ENCODE measurements at regions not wholly inside any gene's neighbourhood (a gene's known extent, or its start where the extent isn't known, plus 50 kb on each side); places are given as distances from the start of the nearest gene placed in this dataset.
A peak's percentile ranks its signal among the peaks of the same experiment; 100 is the strongest.

DNA sequence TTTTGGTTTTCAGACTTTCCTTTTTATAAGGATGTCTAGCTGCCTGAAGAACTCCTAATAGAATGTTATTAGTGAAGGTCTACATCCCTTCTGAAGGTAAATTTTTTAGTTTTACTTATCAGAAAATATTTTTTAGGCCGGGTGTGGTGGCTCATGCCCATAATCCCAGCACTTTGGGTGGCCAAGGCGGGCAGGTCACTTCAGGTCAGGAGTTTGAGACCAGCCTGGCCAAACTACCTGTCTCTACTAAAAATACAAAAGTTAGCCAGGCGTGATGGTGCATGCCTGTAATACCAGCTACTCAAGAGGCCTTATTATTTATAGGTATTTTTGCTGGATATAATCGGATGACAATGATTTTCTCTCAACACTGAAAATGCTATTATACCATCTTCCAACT, 181.9 kb upstream of the KCNK2 start:
- TF ChIP-seq, protein P1, sequence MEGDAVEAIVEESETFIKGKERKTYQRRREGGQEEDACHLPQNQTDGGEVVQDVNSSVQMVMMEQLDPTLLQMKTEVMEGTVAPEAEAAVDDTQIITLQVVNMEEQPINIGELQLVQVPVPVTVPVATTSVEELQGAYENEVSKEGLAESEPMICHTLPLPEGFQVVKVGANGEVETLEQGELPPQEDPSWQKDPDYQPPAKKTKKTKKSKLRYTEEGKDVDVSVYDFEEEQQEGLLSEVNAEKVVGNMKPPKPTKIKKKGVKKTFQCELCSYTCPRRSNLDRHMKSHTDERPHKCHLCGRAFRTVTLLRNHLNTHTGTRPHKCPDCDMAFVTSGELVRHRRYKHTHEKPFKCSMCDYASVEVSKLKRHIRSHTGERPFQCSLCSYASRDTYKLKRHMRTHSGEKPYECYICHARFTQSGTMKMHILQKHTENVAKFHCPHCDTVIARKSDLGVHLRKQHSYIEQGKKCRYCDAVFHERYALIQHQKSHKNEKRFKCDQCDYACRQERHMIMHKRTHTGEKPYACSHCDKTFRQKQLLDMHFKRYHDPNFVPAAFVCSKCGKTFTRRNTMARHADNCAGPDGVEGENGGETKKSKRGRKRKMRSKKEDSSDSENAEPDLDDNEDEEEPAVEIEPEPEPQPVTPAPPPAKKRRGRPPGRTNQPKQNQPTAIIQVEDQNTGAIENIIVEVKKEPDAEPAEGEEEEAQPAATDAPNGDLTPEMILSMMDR (IDR thresholded peaks at IDR 0.05; ENCODE audit: insufficient read depth, low read length, missing control alignments), result no peak
- ChIA-PET POLR2A (no interaction called here), CTCF (no interaction called here)
- no peak for DNase-seq (ENCODE audit: low read depth, low spot score)
- no peak overlapping the region for H3K4me3 ChIP-seq (ENCODE audit: low read depth, low read length)

DNA sequence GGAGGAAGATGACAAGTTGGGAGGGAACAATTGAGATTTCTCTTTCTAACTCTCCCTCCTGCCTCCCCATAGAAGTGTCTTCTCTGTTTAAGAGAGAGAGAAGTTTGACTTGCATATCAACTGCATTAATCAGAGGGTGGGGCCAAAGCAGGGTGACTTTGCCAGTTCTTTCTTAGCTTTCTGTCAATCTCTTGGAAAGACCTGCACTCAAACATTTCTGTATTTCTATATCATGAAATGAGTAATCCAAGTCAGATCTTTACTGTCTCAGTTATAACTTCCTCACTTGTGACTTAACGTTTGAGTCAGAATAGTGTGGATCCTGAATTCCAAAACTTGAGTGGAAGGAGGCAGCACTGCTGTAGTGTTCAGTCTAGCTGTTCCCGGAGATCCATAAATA, 180.8 kb upstream of the KCNK2 start:
- ChIA-PET POLR2A (interaction anchor here (0.9 kb wide), 1 partner anchor 56 kb away, joined by 4 read pairs; no protein-coding TSS in a partner anchor), CTCF (interaction anchor here (0.8 kb wide), 1 partner anchor 244 kb away, joined by 3 read pairs; no protein-coding TSS in a partner anchor)
- no peak overlapping the region for H3K4me3 ChIP-seq (ENCODE audit: low read depth, low read length)
- TF ChIP-seq, protein P1 (IDR thresholded peaks at IDR 0.05; ENCODE audit: insufficient read depth, low read length, missing control alignments), result no peak
- peak; percentile 10 for DNase-seq (ENCODE audit: low read depth, low spot score)

DNA sequence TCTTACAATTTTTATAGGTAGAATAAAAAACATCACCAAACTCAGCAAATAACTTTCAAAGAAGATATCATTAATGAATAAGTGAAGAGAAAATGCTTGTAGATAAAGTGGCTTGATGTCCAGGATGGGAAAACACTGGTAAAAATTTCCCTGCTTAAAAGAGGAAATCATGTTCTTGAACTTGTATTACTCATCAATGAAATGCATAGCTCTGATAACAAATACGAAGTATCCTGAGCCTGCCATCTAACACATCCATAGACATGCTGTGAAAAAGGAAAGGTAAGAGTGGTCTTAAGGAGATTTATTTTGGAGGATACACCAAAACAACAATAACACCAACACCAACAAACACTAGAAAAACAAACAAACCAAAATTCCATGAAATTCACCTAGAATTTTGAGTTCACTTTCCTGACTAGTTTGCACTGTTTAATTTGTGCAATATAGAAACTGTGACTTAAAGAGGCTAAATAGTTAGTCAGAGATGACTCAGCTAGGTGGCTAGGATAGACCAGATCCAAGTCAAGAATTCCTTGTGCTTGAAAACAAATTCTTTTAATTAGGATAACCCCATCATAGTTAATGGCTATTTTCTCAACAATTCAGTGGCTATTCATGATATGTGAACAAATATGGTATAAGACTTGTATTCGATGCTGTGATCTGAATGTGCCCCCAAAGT, 179.8 kb upstream of the KCNK2 start:
- ChIA-PET POLR2A (interaction anchor here (0.8 kb wide), 1 partner anchor 55 kb away, joined by 3 read pairs; no protein-coding TSS in a partner anchor), CTCF (no interaction called here)
- no peak for DNase-seq (ENCODE audit: low read depth, low spot score)
- H3K4me3 ChIP-seq (ENCODE audit: low read depth, low read length), result no peak overlapping the region
- TF ChIP-seq, protein P1 (IDR thresholded peaks at IDR 0.05; ENCODE audit: insufficient read depth, low read length, missing control alignments), result no peak

DNA sequence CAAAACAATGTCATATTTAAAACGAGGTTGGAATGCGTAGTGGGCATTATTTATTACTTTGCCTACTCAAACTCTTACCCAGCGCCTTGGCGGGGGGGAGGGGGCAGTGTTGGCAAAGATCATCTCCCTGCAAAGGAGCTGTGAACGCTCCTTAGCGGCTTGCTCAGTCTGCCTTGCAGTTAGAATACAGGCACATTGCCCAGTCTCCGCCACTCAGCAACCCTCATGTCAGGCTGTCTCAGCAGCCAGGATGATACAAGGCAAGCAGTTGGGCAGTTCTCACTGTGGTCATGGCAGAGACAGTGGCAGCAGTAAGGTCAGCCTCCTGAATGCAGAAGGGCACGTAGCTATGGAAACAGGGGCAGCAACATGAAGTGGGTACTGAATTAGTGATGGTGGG, 170.4 kb upstream of the KCNK2 start:
- no peak for DNase-seq (ENCODE audit: low read depth, low spot score)
- CTCF ChIA-PET, result interaction anchor here (1.2 kb wide), 1 partner anchor 9 kb away, joined by 3 read pairs; no protein-coding TSS in a partner anchor
- TF ChIP-seq, protein P1 (IDR thresholded peaks at IDR 0.05; ENCODE audit: insufficient read depth, low read length, missing control alignments), result no peak
- no peak overlapping the region for H3K4me3 ChIP-seq (ENCODE audit: low read depth, low read length)
- POLR2A ChIA-PET, result no interaction called here

DNA sequence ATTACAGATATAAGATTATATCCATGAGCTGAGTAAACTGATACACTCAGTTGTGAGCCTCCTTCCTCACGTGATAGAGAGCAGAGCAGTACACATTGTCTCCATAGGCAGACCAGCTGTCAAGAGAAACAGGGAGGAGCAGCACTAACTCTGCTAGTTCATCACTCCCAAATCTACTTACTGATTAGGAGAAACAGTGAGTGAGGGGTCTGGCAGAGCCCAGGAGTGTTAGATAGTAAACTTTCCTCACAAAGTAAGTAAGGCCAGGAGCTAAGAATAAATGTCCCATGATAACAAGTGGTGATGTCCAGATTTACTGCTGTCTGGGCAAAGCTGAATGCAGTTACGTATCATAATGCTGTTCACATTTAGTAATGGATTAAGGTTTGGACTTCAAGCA, 168.6 kb upstream of the KCNK2 start:
- CTCF ChIA-PET, result no interaction called here
- POLR2A ChIA-PET, result no interaction called here
- TF ChIP-seq, protein P1 (IDR thresholded peaks at IDR 0.05; ENCODE audit: insufficient read depth, low read length, missing control alignments), result no peak
- no peak for DNase-seq (ENCODE audit: low read depth, low spot score)
- H3K4me3 ChIP-seq (ENCODE audit: low read depth, low read length), result no peak overlapping the region

DNA sequence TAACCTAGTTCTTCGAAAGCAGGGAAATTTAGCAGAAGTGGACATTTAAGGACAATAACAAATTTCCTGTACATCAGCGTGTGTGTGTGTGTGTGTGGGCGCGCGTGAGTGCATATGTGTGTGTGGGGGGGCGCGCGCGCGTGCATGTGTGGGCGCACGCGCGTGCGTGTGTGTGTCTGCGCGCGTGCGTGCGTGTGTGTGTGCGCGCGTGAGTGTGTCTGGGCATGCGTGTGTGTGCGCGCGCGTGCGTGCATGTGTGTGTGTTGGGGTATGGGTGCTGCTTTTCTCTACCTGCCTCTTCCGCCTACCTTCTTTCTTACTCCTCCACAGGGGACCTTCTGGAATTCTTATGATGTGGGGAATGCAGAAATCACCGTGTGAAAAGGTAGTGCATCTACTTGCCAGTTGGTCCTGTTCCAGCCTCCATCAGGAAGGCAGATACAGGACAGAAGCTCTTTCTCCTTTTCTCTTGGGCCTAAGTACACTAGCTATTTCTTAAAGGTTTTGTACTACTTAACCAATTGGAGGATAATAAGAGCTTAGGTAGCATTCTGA, 165.4 kb upstream of the KCNK2 start:
- ChIA-PET POLR2A (no interaction called here), CTCF (no interaction called here)
- TF ChIP-seq, protein P1 (IDR thresholded peaks at IDR 0.05; ENCODE audit: insufficient read depth, low read length, missing control alignments), result no peak
- no peak overlapping the region for H3K4me3 ChIP-seq (ENCODE audit: low read depth, low read length)
- DNase-seq (ENCODE audit: low read depth, low spot score), result no peak

Measured in AG04449 (cell line).